Activated B cell treated with CpG ODN at 0.5 μM for 24 hours (primary cell): ENCODE measurements at regions not wholly inside any gene's neighbourhood (a gene's known extent, or its start where the extent isn't known, plus 50 kb on each side); places are given as distances from the start of the nearest gene placed in this dataset.

Experiments
- ATAC-seq: fragments of 200-7000 bp; cut with Tn5 transposase; one replicate; pipeline ENCODE4 v1.10.0; 2021; ENCODE audit warnings: low read depth, mild to moderate bottlenecking, moderate library complexity
- CTCF ChIA-PET: fragments of 350-600 bp; sonication (Branson Sonifier 250); formaldehyde crosslinking; loops from one replicate; lab custom pipeline; 2021; ENCODE audit warnings: antibody characterized with exemption; lab: Charles Lee
- POLR2A ChIA-PET: fragments of 350-600 bp; sonication (Branson Sonifier 250); formaldehyde crosslinking; loops from one replicate; lab custom pipeline; 2021; ENCODE audit warnings: antibody characterized with exemption; lab: Charles Lee
- DNase-seq: peaks from one replicate; pipeline ENCODE4 v3.0.0; 2022
- H3K27ac Mint-ChIP-seq: one replicate; pipeline ENCODE4 v1.8.0; 2020; ENCODE audit warnings: mixed read lengths
- H3K27me3 Mint-ChIP-seq: one replicate; pipeline ENCODE4 v1.8.0; 2021; ENCODE audit warnings: mixed read lengths
- H3K36me3 Mint-ChIP-seq: one replicate; pipeline ENCODE4 v1.8.0; 2021; ENCODE audit warnings: low read depth, mixed read lengths
- H3K4me1 Mint-ChIP-seq: one replicate; pipeline ENCODE4 v1.8.0; 2021; ENCODE audit warnings: mixed read lengths
- H3K4me3 Mint-ChIP-seq: one replicate; pipeline ENCODE4 v1.8.0; 2020; ENCODE audit warnings: mild to moderate bottlenecking, mixed read lengths
- H3K9me3 Mint-ChIP-seq: one replicate; pipeline ENCODE4 v1.8.0; 2020; ENCODE audit warnings: mixed read lengths
- intact Hi-C: fragments of 100-400 bp; cut with micrococcal nuclease; formaldehyde crosslinking; loops from one replicate; pipeline ENCODE4 v1.15.1; 2024
- TF ChIP-seq, protein P1 (sequence below): fragments of 200-600 bp; IDR thresholded peaks from one replicate; pipeline ENCODE4 v1.8.0; 2022; ENCODE audit warnings: antibody characterized with exemption, mild to moderate bottlenecking

DNA sequence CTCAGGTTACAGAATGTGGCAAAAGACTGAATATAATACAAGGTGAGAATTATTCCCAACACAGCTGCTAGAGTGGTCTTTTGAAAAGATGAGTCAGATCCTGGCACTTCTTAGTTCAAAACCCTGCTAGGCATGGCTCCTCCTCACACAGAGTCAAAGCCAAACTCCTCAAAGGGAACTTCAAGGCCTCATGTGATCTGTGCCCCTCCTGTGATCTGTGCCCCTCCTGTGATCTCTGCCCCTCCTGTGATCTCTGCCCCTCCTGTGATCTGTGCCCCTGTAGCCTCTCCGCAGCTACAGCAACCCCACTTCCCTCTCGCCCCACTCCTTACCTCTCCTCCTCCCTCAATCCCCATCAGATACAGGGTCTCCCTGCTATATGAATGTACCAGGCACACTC is 525.5 kb upstream of the CCNG1 start:
- ChIA-PET CTCF (no interaction called here), POLR2A (no interaction called here)
- Mint-ChIP-seq H3K4me1 (no peaks in the 10 kb centered on the region), H3K36me3 (no peaks in the 10 kb centered on the region), H3K9me3 (peaks cover 2% of the 10 kb centered on the region), H3K4me3 (no peak overlapping the region), H3K27ac (no peak overlapping the region), H3K27me3 (no peaks in the 10 kb centered on the region)
- no peak for ATAC-seq
- TF ChIP-seq, protein P1, sequence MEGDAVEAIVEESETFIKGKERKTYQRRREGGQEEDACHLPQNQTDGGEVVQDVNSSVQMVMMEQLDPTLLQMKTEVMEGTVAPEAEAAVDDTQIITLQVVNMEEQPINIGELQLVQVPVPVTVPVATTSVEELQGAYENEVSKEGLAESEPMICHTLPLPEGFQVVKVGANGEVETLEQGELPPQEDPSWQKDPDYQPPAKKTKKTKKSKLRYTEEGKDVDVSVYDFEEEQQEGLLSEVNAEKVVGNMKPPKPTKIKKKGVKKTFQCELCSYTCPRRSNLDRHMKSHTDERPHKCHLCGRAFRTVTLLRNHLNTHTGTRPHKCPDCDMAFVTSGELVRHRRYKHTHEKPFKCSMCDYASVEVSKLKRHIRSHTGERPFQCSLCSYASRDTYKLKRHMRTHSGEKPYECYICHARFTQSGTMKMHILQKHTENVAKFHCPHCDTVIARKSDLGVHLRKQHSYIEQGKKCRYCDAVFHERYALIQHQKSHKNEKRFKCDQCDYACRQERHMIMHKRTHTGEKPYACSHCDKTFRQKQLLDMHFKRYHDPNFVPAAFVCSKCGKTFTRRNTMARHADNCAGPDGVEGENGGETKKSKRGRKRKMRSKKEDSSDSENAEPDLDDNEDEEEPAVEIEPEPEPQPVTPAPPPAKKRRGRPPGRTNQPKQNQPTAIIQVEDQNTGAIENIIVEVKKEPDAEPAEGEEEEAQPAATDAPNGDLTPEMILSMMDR: no peak
- intact Hi-C loops: no loop called here
- no peak for DNase-seq

DNA sequence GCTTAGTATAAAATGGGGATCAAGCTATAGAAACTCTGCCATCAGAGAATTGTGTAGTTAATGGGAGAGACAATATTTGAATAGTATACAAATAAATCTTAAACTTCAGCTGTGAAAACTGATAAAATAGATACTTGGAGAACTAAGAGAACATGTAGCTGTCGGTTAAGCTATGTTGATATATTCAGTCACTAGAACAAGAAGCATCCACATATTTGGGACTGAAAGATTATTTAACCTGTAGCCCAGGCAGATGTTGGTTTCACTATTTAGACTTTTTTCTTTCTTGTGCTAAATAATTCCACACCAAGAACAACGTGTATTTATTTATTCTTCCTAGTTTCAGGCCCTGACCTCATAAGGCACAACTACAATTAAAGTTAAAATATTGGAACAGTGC is 521.0 kb upstream of the CCNG1 start:
- intact Hi-C loops: no loop called here
- peaks cover 8% of the 10 kb centered on the region for H3K9me3 Mint-ChIP-seq
- no peak for DNase-seq
- no peaks in the 10 kb centered on the region for H3K27me3 Mint-ChIP-seq
- no peak overlapping the region for H3K27ac Mint-ChIP-seq
- no peaks in the 10 kb centered on the region for H3K4me1 Mint-ChIP-seq
- POLR2A ChIA-PET: no interaction called here
- TF ChIP-seq, protein P1: no peak
- ATAC-seq: no peak
- H3K4me3 Mint-ChIP-seq: no peak overlapping the region
- H3K36me3 Mint-ChIP-seq: no peaks in the 10 kb centered on the region
- CTCF ChIA-PET: no interaction called here

DNA sequence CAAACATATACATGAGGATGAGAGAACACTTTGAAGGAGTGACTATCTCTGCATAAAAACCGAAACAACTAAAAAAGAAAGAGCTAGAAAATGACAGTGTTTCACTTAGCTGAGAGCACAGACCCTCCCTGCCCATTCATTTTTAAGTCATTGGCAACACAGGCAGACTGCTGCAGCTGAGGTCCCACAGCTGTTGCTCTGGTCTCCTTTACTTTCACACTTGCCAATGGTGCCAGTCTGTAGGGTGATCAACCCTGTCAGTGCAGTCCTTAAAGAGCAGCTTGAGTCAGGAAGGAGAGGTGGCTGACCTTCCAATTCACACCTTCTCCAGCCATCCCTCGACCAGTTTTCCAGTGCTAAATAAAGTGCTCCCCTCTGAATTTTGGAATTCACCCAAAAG is 508.3 kb upstream of the CCNG1 start:
- DNase-seq: no peak
- CTCF ChIA-PET: no interaction called here
- POLR2A ChIA-PET: no interaction called here

DNA sequence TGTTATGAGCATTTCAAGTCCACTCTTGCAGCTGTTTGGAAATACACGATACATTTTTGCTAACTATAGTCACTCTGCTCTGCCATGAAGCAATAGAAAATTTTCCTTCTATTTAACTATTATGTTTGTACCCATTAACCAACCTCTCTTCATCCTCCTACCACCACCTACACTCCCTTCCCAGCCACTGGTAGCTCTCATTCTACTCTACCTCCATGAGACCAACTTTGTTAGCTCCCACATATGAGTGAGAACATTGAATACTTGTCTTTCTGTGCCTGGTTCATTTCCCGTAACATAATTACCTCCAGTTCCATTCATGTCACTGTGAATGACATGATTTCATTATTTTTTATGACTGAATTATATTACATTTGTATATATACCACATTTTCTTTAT is 505.9 kb upstream of the CCNG1 start:
- H3K4me3 Mint-ChIP-seq: no peak overlapping the region
- no peak overlapping the region for H3K27ac Mint-ChIP-seq
- H3K27me3 Mint-ChIP-seq: no peaks in the 10 kb centered on the region
- no peak for DNase-seq
- CTCF ChIA-PET: no interaction called here
- no peaks in the 10 kb centered on the region for H3K4me1 Mint-ChIP-seq
- TF ChIP-seq, protein P1: no peak
- H3K9me3 Mint-ChIP-seq: peaks cover 17% of the 10 kb centered on the region
- POLR2A ChIA-PET: no interaction called here
- no peak for ATAC-seq
- no peaks in the 10 kb centered on the region for H3K36me3 Mint-ChIP-seq
- intact Hi-C loops: no loop called here

More for the DNA sequence above, 508.3 kb upstream of the CCNG1 start:
- intact Hi-C loops: no loop called here
- H3K36me3 Mint-ChIP-seq: no peaks in the 10 kb centered on the region
- ATAC-seq: no peak
- H3K9me3 Mint-ChIP-seq: peaks cover 5% of the 10 kb centered on the region
- no peak overlapping the region for H3K27ac Mint-ChIP-seq
- H3K27me3 Mint-ChIP-seq: no peaks in the 10 kb centered on the region
- TF ChIP-seq, protein P1: no peak
- no peaks in the 10 kb centered on the region for H3K4me1 Mint-ChIP-seq
- no peak overlapping the region for H3K4me3 Mint-ChIP-seq

DNA sequence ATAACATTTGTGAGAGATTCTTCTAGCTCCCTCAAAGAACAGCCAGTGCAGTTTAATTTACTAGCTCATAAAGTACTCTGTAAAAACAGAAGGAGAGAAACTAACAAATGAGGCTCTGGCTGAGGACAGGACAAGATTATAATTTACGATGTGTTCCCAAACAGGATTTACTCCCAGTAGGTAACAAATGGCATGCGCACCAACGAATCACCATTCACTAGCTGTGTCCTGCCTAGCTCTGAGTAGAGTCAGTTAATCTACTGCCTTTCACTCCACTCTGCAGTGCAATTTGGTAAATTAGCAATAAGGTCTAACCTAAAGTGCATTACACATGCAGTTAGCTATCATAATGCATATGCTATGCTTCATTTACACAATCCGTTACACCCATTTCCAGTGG is 497.4 kb upstream of the CCNG1 start:
- Mint-ChIP-seq H3K27me3 (no peaks in the 10 kb centered on the region), H3K27ac (no peak overlapping the region), H3K4me3 (no peak overlapping the region), H3K4me1 (no peaks in the 10 kb centered on the region), H3K36me3 (no peaks in the 10 kb centered on the region), H3K9me3 (peaks cover 9% of the 10 kb centered on the region)
- CTCF ChIA-PET: no interaction called here
- no peak for ATAC-seq
- POLR2A ChIA-PET: no interaction called here
- no peak for DNase-seq
- intact Hi-C loops: no loop called here
- TF ChIP-seq, protein P1: no peak
